Stomach (tissue), 8 donors: ENCODE measurements at regions not wholly inside any gene's neighbourhood (a gene's known extent, or its start where the extent isn't known, plus 50 kb on each side); places are given as distances from the start of the nearest gene placed in this dataset.

Experiments
- DNase-seq, 2 donors: peaks; one replicate each; pipeline versions ENCODE4 v3.0.0 to v3.0.0-alpha.2; 2013 to 2019
- H3K27ac ChIP-seq, 5 donors: fragments of 200-600 bp in 4 of 5; sonication (generic) in 4 of 5; one replicate each; pipeline ENCODE4 v1.5.1; 2013 to 2019; ENCODE audit warnings: mild to moderate bottlenecking in 1 of 5, moderate library complexity in 1 of 5
- H3K27me3 ChIP-seq, 3 donors: fragments of 200-600 bp; sonication (generic); one replicate each; pipeline ENCODE4 v1.5.1; 2017 to 2019; ENCODE audit warnings: mixed run types in 1 of 3
- H3K36me3 ChIP-seq, 4 donors: fragments of 200-600 bp; sonication (generic); 1 replicate in 3 of 4; 2 replicates in 1 of 4; pipeline ENCODE4 v1.5.1; 2016 to 2019
- H3K4me1 ChIP-seq, 4 donors: fragments of 200-600 bp; sonication (generic); one replicate each; pipeline ENCODE4 v1.5.1; 2016 to 2019
- H3K4me3 ChIP-seq, 4 donors: fragments of 200-600 bp; sonication (generic) in 3 of 4; one replicate each; pipeline ENCODE4 v1.5.1; 2016 to 2019; ENCODE audit warnings: mild to moderate bottlenecking in 1 of 4
- H3K9me3 ChIP-seq, 4 donors: fragments of 200-600 bp; sonication (generic); one replicate each; pipeline ENCODE4 v1.5.1; 2016 to 2019
- EP300 ChIP-seq: sonication (generic); formaldehyde crosslinking; IDR thresholded peaks from one replicate; pipeline ENCODE4 v1.6.1; 2017; ENCODE audit warnings: antibody characterized with exemption
- POLR2A ChIP-seq, 4 donors: fragments of 450-650 bp; IDR thresholded peaks; one replicate each; pipeline ENCODE4 v1.6.1; 2016; ENCODE audit warnings: antibody characterized with exemption in 4 of 4, control low read depth in 2 of 4, mild to moderate bottlenecking in 1 of 4, moderate library complexity in 1 of 4
- POLR2AphosphoS5 ChIP-seq, 3 donors: sonication (generic); formaldehyde crosslinking; IDR thresholded peaks; one replicate each; pipeline ENCODE4 v1.6.1; 2016; ENCODE audit warnings: antibody characterized with exemption in 3 of 3
- WGBS, 5 donors: extraction: QIAGEN DNeasy Blood & Tissue Kit in 3 of 5; methylation state at CpG; one replicate each; pipeline versions ENCODE4 v1.1.5 to v1.1.7; 2013 to 2018; 5-methylcytosine and 5-hydroxymethylcytosine counted together
- intact Hi-C: fragments of 100-400 bp; cut with DNase I; formaldehyde crosslinking; loops from one replicate; pipeline ENCODE4 v1.15.1; 2023; ENCODE audit warnings: low total_unique reads
- TF ChIP-seq, protein P1 (sequence below), 7 experiments: fragments of 450-650 bp in 4 of 7; fragments of 200-600 bp in 3 of 7; sonication (generic) in 3 of 7; IDR thresholded peaks; one replicate each; pipeline ENCODE4 v1.5.1; 2016 to 2019; ENCODE audit warnings: antibody characterized with exemption in 7 of 7, control low read depth in 2 of 7, mild to moderate bottlenecking in 1 of 7
- donor health status: healthy with polysubstance abuse.
- donor health status: Bipolar disorder and iron deficiency.
- donor health status: healthy.

- DNase-seq, result no peak
- H3K9me3 ChIP-seq, result peaks cover 0 to 7% (median 0%) of the 10 kb centered on the region in 4 donors
- no peaks in the 10 kb centered on the region for H3K4me1 ChIP-seq
- H3K4me3 ChIP-seq, result no peak overlapping the region
- intact Hi-C loops, result no loop called here
- H3K36me3 ChIP-seq, result no peaks in the 10 kb centered on the region
- WGBS, 5 donors, result 89 to 95% (median 91%) methylated on average over 5 of the region's 5 CpGs
- TF ChIP-seq, protein P1, sequence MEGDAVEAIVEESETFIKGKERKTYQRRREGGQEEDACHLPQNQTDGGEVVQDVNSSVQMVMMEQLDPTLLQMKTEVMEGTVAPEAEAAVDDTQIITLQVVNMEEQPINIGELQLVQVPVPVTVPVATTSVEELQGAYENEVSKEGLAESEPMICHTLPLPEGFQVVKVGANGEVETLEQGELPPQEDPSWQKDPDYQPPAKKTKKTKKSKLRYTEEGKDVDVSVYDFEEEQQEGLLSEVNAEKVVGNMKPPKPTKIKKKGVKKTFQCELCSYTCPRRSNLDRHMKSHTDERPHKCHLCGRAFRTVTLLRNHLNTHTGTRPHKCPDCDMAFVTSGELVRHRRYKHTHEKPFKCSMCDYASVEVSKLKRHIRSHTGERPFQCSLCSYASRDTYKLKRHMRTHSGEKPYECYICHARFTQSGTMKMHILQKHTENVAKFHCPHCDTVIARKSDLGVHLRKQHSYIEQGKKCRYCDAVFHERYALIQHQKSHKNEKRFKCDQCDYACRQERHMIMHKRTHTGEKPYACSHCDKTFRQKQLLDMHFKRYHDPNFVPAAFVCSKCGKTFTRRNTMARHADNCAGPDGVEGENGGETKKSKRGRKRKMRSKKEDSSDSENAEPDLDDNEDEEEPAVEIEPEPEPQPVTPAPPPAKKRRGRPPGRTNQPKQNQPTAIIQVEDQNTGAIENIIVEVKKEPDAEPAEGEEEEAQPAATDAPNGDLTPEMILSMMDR (IDR thresholded peaks at IDR 0.05), result no peak
- no peak for TF ChIP-seq EP300
- TF ChIP-seq POLR2AphosphoS5 (IDR thresholded peaks at IDR 0.05), result no peak
- TF ChIP-seq POLR2A (IDR thresholded peaks at IDR 0.05), result no peak
- H3K27ac ChIP-seq, result no peak overlapping the region
- H3K27me3 ChIP-seq, result no peaks in the 10 kb centered on the region
Measured at GRCh38 chr15:38872732-38873131, 308.1 kb upstream of the RASGRP1 start.

GRCh38 chr15:38873158-38873557 lies 308.5 kb upstream of the RASGRP1 start:
- no peak for TF ChIP-seq POLR2A (IDR thresholded peaks at IDR 0.05)
- no peak for TF ChIP-seq POLR2AphosphoS5 (IDR thresholded peaks at IDR 0.05)
- TF ChIP-seq EP300, result no peak
- TF ChIP-seq, protein P1 (IDR thresholded peaks at IDR 0.05), result no peak
- Histone ChIP-seq H3K4me3 (no peak overlapping the region), H3K36me3 (no peaks in the 10 kb centered on the region), H3K27ac (no peak overlapping the region), H3K4me1 (no peaks in the 10 kb centered on the region), H3K9me3 (peaks cover 0 to 7% (median 0%) of the 10 kb centered on the region in 4 donors), H3K27me3 (no peaks in the 10 kb centered on the region)
- intact Hi-C loops, result no loop called here
- 34 to 53% (median 45%) methylated on average over 4 of the region's 4 CpGs for WGBS, 5 donors
- no peak for DNase-seq

GRCh38 chr15:38874464-38874863 lies 309.9 kb upstream of the RASGRP1 start:
- no peaks in the 10 kb centered on the region for H3K36me3 ChIP-seq
- no peak overlapping the region for H3K4me3 ChIP-seq
- intact Hi-C loops, result no loop called here
- peaks cover 0 to 7% (median 0%) of the 10 kb centered on the region in 4 donors for H3K9me3 ChIP-seq
- 81 to 91% (median 85%) methylated on average over 5 of the region's 5 CpGs for WGBS, 5 donors
- DNase-seq, result no peak
- peaks cover 0 to 4% (median 0%) of the 10 kb centered on the region in 4 donors for H3K4me1 ChIP-seq
- H3K27ac ChIP-seq, result no peak overlapping the region
- H3K27me3 ChIP-seq, result no peaks in the 10 kb centered on the region
- TF ChIP-seq EP300 (no peak), POLR2AphosphoS5 (IDR thresholded peaks at IDR 0.05) (no peak), POLR2A (IDR thresholded peaks at IDR 0.05) (no peak)

DNA sequence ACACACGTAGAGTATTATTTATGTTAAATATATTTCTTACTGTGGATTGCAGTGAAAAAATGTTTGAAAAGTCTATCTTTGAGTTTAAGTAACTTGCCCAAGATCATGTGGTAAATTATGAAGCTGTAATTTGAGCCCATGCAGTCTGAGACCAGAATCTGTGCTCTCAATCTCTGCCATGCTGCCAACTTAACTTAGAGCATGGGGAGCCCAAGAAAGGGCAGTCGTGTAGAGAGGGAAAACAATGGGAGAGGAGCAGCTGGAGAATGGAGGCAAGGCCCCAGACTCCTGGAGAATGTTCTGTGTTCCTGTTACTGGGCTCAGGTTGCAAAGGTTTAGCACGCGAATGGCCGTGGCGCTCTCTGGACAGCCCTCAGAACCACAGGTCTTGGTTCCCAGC lies 311.6 kb upstream of the RASGRP1 start:
- Histone ChIP-seq H3K4me1 (peaks cover 0 to 4% (median 0%) of the 10 kb centered on the region in 4 donors), H3K27me3 (no peaks in the 10 kb centered on the region), H3K27ac (no peak overlapping the region), H3K9me3 (peaks cover 0 to 7% (median 0%) of the 10 kb centered on the region in 4 donors), H3K4me3 (no peak overlapping the region), H3K36me3 (no peaks in the 10 kb centered on the region)
- no peak for TF ChIP-seq POLR2A (IDR thresholded peaks at IDR 0.05)
- TF ChIP-seq, protein P1 (IDR thresholded peaks at IDR 0.05), result no peak
- no peak for TF ChIP-seq POLR2AphosphoS5 (IDR thresholded peaks at IDR 0.05)
- TF ChIP-seq EP300, result no peak
- no peak for DNase-seq
- intact Hi-C loops, result no loop called here
- WGBS, 5 donors, result 85 to 94% (median 91%) methylated on average over 6 of the region's 6 CpGs

DNA sequence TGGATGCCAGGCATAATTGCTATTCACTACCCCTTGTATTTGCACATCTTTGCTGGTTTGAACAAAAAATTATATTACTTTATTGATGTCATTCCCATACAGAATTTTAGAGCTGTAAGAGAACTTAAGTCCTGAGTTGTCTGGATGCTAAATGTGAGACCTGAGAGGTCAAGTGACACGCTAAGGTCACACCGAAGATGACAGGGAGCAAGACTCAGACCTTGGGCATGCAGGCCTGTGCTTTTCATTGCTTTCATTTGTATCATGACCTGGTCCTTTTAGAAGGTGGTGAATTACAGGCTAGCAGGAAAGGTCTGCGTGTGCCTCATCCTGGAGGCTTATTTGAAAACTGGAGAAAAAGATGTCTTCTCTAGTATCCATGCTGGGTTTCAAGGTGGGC lies 312.0 kb upstream of the RASGRP1 start:
- Histone ChIP-seq H3K9me3 (peaks cover 0 to 3% (median 0%) of the 10 kb centered on the region in 4 donors), H3K27ac (no peak overlapping the region), H3K36me3 (no peaks in the 10 kb centered on the region), H3K4me3 (no peak overlapping the region), H3K4me1 (peaks cover 0 to 4% (median 0%) of the 10 kb centered on the region in 4 donors), H3K27me3 (no peaks in the 10 kb centered on the region)
- no peak for DNase-seq
- WGBS, 5 donors, result 88 to 95% (median 94%) methylated on average over 3 of the region's 3 CpGs
- intact Hi-C loops, result no loop called here
- no peak for TF ChIP-seq EP300
- no peak for TF ChIP-seq POLR2A (IDR thresholded peaks at IDR 0.05)
- TF ChIP-seq, protein P1 (IDR thresholded peaks at IDR 0.05), result no peak
- no peak for TF ChIP-seq POLR2AphosphoS5 (IDR thresholded peaks at IDR 0.05)
